Muscle layer of colon (tissue), 2 donors: ENCODE measurements at regions not wholly inside any gene's neighbourhood (a gene's known extent, or its start where the extent isn't known, plus 50 kb on each side); places are given as distances from the start of the nearest gene placed in this dataset.
A peak's percentile ranks its signal among the peaks of the same experiment; 100 is the strongest.

ENCODE experiments used
- H3K27ac ChIP-seq: one replicate; pipeline ENCODE4 v1.7.0; 2013; ENCODE audit warnings: low read depth, mild to moderate bottlenecking, low read length, moderate library complexity
- H3K27me3 ChIP-seq, 2 donors: one replicate each; pipeline ENCODE4 v1.7.0; 2013; ENCODE audit warnings: low read length in 2 of 2, mild to moderate bottlenecking in 2 of 2; ENCODE audit not compliant: insufficient read depth in 2 of 2, control insufficient read depth in 1 of 2
- H3K36me3 ChIP-seq: one replicate; pipeline ENCODE4 v1.7.0; 2013; ENCODE audit warnings: mild to moderate bottlenecking, low read length; ENCODE audit not compliant: insufficient read depth
- H3K4me1 ChIP-seq: one replicate; pipeline ENCODE4 v1.7.0; 2013; ENCODE audit warnings: mild to moderate bottlenecking, low read length; ENCODE audit not compliant: insufficient read depth
- H3K4me3 ChIP-seq, 2 donors: one replicate each; pipeline ENCODE4 v1.7.0; 2013; ENCODE audit warnings: low read length in 2 of 2, low read depth in 1 of 2, mild to moderate bottlenecking in 1 of 2, moderate library complexity in 1 of 2
- H3K9ac ChIP-seq: one replicate; pipeline ENCODE4 v1.7.0; 2013; ENCODE audit warnings: low read length
- H3K9me3 ChIP-seq: one replicate; pipeline ENCODE4 v1.7.0; 2013; ENCODE audit warnings: mild to moderate bottlenecking, low read length
- donor health status: abdominal sarcoma.
- donor health status: Adenocarcinoma of cecum.

GRCh38 chr12:93154753-93155480 is 222.8 kb upstream of the NUDT4 start:
- Histone ChIP-seq H3K27me3 (no peaks in the 10 kb centered on the region), H3K9me3 (no peaks in the 10 kb centered on the region), H3K4me3 (no peak overlapping the region), H3K9ac (no peak overlapping the region), H3K36me3 (no peaks in the 10 kb centered on the region), H3K27ac (no peak overlapping the region), H3K4me1 (no peaks in the 10 kb centered on the region)

- Histone ChIP-seq H3K27ac (no peak overlapping the region), H3K4me3 (no peak overlapping the region), H3K36me3 (no peaks in the 10 kb centered on the region), H3K4me1 (no peaks in the 10 kb centered on the region), H3K9ac (no peak overlapping the region), H3K9me3 (no peaks in the 10 kb centered on the region), H3K27me3 (no peaks in the 10 kb centered on the region)
Measured at GRCh38 chr12:93156086-93156716, 221.5 kb upstream of the NUDT4 start.

DNA sequence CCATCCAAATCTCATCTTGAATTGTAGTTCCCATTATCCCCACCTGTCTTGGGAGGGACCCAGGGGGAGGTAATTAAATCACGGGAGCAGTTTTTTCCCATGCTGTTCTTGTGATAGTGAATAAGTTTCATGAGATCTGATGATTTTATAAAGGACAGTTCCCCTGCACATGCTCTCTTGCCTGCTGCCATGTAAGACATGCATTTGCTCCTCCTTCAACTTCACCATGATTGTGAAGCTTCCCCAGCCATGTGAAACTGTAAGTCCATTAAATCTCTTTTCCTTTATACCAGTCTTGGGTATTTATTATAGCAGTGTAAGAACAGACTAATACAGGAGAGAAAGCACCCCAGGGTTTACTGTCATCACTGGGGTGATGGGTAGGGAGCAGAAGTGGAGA is 220.4 kb upstream of the NUDT4 start:
- Histone ChIP-seq H3K27ac (no peak overlapping the region), H3K27me3 (no peaks in the 10 kb centered on the region), H3K9me3 (no peaks in the 10 kb centered on the region), H3K4me3 (no peak overlapping the region), H3K4me1 (no peaks in the 10 kb centered on the region), H3K9ac (no peak overlapping the region), H3K36me3 (no peaks in the 10 kb centered on the region)

DNA sequence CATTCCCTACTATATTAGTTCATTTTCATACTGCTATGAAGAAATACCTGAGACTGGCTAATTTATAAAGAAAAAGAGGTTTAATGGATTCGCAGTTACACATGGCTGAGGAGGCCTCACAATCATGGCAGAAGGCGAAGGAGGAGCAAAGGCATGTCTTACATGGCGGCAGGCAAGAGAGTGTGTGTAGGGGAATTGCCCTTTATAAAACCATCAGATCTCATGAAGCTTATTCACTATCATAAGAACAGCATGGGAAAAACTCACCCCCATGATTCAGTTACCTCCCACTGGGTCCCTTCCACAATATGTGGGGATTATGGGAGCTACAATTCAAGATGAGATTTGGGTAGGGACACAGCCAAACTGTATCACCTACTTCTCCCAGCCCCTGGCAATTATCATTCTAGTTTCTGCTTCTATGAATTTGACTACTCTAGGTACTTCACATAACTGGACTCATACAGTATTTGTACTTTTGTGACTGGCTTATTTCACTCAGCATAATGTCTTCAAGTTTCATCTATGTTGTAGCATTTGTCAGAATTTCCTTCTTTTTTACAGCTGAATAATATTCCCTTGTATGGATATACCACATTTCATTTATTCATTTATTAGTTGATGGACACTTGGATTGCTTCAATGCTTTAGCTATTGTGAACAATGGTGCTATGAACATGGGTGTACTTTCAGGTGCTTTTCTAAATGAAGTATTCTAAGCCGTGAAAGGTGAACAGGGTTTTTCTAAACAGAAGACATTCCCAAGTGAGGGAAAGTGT is 219.5 kb upstream of the NUDT4 start:
- Histone ChIP-seq H3K27ac (no peak overlapping the region), H3K9ac (no peak overlapping the region), H3K9me3 (no peaks in the 10 kb centered on the region), H3K4me3 (no peak overlapping the region), H3K36me3 (no peaks in the 10 kb centered on the region), H3K4me1 (no peaks in the 10 kb centered on the region), H3K27me3 (no peaks in the 10 kb centered on the region)

DNA sequence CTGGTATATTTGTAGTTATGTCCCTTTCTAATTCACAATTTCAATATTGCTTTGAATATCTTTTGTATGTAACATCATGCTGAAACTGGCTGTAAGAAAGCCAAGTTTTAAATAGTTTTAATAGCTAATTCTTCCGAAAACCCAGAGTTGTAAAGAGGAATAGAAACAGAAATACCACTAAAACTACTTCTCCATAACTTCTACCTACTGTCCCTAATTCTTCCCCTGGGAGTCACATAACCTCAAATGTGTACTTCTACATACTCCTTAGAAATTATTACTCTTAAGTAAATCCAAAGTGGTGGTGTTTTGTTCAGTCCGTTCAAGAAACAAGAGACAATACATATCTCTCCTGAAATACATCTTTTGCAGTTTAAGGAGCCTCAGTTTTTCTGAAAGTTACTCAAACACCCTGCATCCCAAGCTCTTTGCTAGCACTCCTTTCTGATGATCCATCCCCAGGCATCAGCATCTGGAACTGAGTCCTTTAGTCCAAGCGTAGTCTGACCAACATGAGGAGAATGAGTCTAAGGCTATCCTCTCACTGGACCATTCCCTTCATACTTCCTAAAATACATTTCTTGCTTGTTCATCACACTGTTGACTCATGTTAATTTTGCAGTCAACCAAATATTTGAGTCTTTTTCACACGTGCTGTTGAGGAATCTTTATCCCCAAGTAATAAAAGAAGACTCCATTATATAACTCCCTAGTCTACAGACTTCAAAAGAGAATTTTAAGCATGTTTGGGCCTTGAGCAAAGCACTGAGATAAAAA is 214.3 kb upstream of the NUDT4 start:
- no peaks in the 10 kb centered on the region for H3K27me3 ChIP-seq
- no peak overlapping the region for H3K4me3 ChIP-seq
- no peaks in the 10 kb centered on the region for H3K4me1 ChIP-seq
- no peak overlapping the region for H3K9ac ChIP-seq
- no peaks in the 10 kb centered on the region for H3K36me3 ChIP-seq
- H3K27ac ChIP-seq: no peak overlapping the region
- no peaks in the 10 kb centered on the region for H3K9me3 ChIP-seq

- H3K27me3 ChIP-seq: no peaks in the 10 kb centered on the region
- H3K4me3 ChIP-seq: no peak overlapping the region
- H3K36me3 ChIP-seq: no peaks in the 10 kb centered on the region
- no peaks in the 10 kb centered on the region for H3K4me1 ChIP-seq
- no peaks in the 10 kb centered on the region for H3K9me3 ChIP-seq
- H3K27ac ChIP-seq: no peak overlapping the region
- no peak overlapping the region for H3K9ac ChIP-seq
Measured at GRCh38 chr12:93164103-93164880, 213.4 kb upstream of the NUDT4 start.

DNA sequence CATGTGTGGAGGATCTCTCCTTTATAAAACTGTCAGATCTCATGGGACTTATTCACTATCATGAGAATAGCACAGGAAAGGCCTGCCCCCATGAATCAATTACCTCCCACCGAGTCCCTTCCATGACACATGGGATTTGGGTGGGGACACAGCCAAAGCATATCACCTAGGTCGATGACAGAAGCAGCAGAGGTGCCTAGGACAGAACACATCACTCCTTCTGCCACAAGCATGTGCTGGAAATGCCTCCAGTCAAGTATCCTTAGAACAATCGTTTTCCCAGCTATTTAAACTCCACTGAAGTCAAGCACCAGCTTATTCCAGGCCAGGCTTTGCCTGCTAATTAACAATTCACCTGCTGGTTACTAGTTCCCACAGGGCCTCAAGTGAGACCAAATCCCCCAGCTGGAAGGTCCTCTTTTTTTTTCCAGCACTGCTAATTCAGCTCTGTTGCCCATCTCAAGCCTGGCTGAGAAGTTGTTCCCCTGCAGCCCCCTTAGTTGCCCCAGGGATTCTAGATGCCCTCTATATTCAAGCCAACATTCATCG is 212.3 kb upstream of the NUDT4 start:
- no peaks in the 10 kb centered on the region for H3K9me3 ChIP-seq
- no peak overlapping the region for H3K27ac ChIP-seq
- H3K4me3 ChIP-seq: no peak overlapping the region
- H3K4me1 ChIP-seq: no peaks in the 10 kb centered on the region
- no peaks in the 10 kb centered on the region for H3K27me3 ChIP-seq
- H3K9ac ChIP-seq: no peak overlapping the region
- H3K36me3 ChIP-seq: no peaks in the 10 kb centered on the region

DNA sequence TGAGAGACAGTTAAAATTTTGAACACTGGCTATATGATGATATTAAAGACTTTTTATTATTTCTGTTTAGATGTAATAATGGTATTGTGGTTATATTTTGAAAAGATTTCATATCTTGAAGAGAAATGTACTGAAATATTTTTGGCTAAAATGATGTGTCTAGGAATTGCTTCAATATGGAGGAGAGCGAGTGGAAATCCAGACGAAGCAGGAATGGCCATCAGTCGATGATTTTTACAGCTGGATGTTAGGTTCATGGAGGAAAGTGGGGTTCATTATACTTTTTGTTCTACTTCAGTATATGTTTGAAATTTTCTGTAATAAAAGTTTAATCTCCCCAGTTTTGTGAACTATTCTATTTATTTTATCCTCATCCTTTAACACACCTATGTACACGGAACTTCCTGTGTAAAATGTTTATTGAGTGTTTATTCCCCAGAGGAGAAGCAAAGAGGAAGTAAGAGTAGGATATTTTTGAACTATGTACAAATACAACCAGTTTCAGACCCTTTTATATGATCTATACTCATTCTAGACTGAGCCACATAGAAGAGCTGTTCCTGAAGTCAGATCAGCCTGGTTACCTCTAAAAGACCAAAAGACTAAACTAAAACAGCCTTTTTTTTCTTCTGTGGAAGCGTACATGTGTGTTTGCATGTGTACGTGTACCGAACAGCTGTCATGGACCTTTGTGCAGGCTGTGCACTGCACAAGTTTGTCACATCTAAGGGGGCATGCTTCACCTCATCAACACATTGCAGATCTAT is 211.0 kb upstream of the NUDT4 start:
- no peaks in the 10 kb centered on the region for H3K9me3 ChIP-seq
- no peaks in the 10 kb centered on the region for H3K36me3 ChIP-seq
- H3K27me3 ChIP-seq: no peaks in the 10 kb centered on the region
- no peak overlapping the region for H3K9ac ChIP-seq
- H3K4me3 ChIP-seq: no peak overlapping the region
- no peaks in the 10 kb centered on the region for H3K4me1 ChIP-seq
- H3K27ac ChIP-seq: no peak overlapping the region

GRCh38 chr12:93167331-93167730 is 210.4 kb upstream of the NUDT4 start:
- Histone ChIP-seq H3K36me3 (no peaks in the 10 kb centered on the region), H3K9me3 (no peaks in the 10 kb centered on the region), H3K27ac (no peak overlapping the region), H3K27me3 (no peaks in the 10 kb centered on the region), H3K9ac (no peak overlapping the region), H3K4me1 (no peaks in the 10 kb centered on the region), H3K4me3 (no peak overlapping the region)

- Histone ChIP-seq H3K4me1 (peaks cover under 1% of the 10 kb centered on the region), H3K9ac (no peak overlapping the region), H3K27me3 (no peaks in the 10 kb centered on the region), H3K4me3 (peak overlapping the region in 1 of 2 donors; percentile 50), H3K9me3 (no peaks in the 10 kb centered on the region), H3K36me3 (no peaks in the 10 kb centered on the region), H3K27ac (no peak overlapping the region)
Measured at GRCh38 chr12:93167841-93168492, 209.8 kb upstream of the NUDT4 start.
